ENCODE measurements at regions not wholly inside any gene's neighbourhood (a gene's known extent, or its start where the extent isn't known, plus 50 kb on each side); places are given as distances from the start of the nearest gene placed in this dataset.

DNA sequence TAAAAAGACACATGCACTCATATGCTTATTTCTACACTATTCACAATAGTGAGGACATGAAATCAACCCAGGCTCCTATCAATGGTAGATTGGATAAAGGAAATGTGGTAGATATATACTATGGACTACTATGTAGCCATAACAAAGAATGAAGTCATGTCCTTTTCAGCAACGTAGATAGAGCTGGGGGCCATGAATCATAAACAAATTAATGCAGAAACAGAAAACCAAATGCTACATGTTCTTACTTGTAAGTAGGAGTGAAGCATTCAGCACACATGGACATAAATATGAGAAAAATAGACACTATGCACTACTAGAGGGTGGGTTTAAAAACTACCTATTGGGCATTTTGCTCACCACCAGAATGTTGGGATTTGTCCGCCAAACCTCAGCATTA is 278.0 kb upstream of the MIS18BP1 start:
- TF ChIP-seq EZH2 (IDR thresholded peaks at IDR 0.05; ENCODE audit: insufficient read depth, poor library complexity, severe bottlenecking) (no peak), EZH2phosphoT487 (IDR thresholded peaks at IDR 0.05; ENCODE audit: insufficient read depth, low read depth) (no peak)
